ENCODE measurements at regions not wholly inside any gene's neighbourhood (a gene's known extent, or its start where the extent isn't known, plus 50 kb on each side); places are given as distances from the start of the nearest gene placed in this dataset.

DNA sequence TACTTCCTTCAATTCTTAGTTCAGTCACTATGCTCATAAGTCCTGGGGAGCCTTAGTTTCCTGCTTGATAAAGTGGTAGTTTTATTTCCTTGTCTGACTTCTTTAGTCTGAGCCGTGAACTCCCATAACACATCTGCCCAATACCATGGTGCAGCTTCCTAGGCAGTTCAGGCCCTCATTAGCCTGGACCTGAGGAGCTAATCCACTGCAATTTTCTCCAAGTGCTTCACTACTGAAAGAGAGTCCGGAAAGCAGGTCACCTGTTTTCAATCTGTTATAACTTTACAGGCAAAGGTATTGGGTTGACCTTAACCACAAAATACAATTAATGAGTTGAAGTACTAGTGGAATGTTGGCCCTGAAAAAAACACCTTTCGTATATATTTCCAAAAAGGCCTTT, 245.4 kb upstream of the BOD1L1 start:
- no peak for TF ChIP-seq YY1 (IDR thresholded peaks at IDR 0.05; ENCODE audit: insufficient read depth, insufficient read length)
- TF ChIP-seq ZNF274 (IDR thresholded peaks at IDR 0.05; ENCODE audit: low read depth, low read length): no peak

All from NT2/D1 (cell line).